HepG2 (cell line): ENCODE measurements at regions not wholly inside any gene's neighbourhood (a gene's known extent, or its start where the extent isn't known, plus 50 kb on each side); places are given as distances from the start of the nearest gene placed in this dataset.

ENCODE experiments used
- CREB1 ChIP-seq, 2 experiments: fragments of 450-650 bp in 1 of 2; IDR thresholded peaks; 2 replicates each; pipeline ENCODE4 v1.6.1; 2016 to 2017; ENCODE audit warnings: control low read depth in 1 of 2, mild to moderate bottlenecking in 1 of 2, missing compliant biosample characterization in 1 of 2, missing genetic modification characterization in 1 of 2
- SAFB2 ChIP-seq: sonication (generic); formaldehyde crosslinking; IDR thresholded peaks from 2 replicates; pipeline ENCODE4 v1.5.1; 2020; ENCODE audit warnings: missing genetic modification reagents, low read depth, mild to moderate bottlenecking, borderline replicate concordance
- ZNF772 ChIP-seq: sonication (generic); formaldehyde crosslinking; IDR thresholded peaks from 2 replicates; pipeline ENCODE4 v1.5.0; 2020; ENCODE audit warnings: mild to moderate bottlenecking, missing genetic modification reagents

DNA sequence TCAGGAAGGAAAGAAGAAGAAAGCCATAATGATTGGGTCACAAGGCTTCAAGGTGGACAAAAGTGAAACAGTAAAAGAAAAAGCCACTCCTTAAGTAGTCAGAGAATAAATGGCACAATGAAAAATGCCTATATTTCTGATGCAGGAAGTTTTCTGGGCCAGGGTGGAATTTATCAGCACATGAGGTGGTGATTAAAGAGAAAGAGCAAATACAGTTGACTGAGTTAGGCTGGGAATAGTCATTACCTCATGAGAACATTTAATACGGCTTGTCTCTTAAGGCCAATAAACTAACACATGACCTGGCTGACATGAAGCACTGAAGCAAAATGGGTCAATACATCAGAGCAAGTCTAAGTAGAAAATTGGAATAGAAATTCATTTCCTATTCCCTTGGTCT lies 499.7 kb downstream of the TMTC2 start:
- TF ChIP-seq ZNF772 (CRISPR knock-in tag) (no peak), CREB1 (IDR thresholded peaks at IDR 0.05) (no peak), CREB1 (CRISPR knock-in tag; IDR thresholded peaks at IDR 0.05) (no peak), SAFB2 (CRISPR knock-in tag) (no peak)
